Endothelial cell (in vitro differentiated cells): ENCODE measurements at regions not wholly inside any gene's neighbourhood (a gene's known extent, or its start where the extent isn't known, plus 50 kb on each side); places are given as distances from the start of the nearest gene placed in this dataset.

Experiments
- DNase-seq: peaks from one replicate; pipeline ENCODE4 v3.0.0; 2021; ENCODE audit warnings: low spot score
- H3K27ac Mint-ChIP-seq: one replicate; pipeline ENCODE4 v1.8.0; 2021; ENCODE audit warnings: mixed read lengths, inconsistent platforms; ENCODE audit not compliant: unreplicated experiment
- H3K27me3 Mint-ChIP-seq: one replicate; pipeline ENCODE4 v1.8.0; 2021; ENCODE audit warnings: mild to moderate bottlenecking, moderate library complexity, mixed read lengths, inconsistent platforms; ENCODE audit not compliant: unreplicated experiment
- H3K36me3 Mint-ChIP-seq: one replicate; pipeline ENCODE4 v1.8.0; 2021; ENCODE audit warnings: mild to moderate bottlenecking, low read depth, mixed read lengths, inconsistent platforms; ENCODE audit not compliant: unreplicated experiment
- H3K4me1 Mint-ChIP-seq: one replicate; pipeline ENCODE4 v1.8.0; 2021; ENCODE audit warnings: mild to moderate bottlenecking, mixed read lengths, inconsistent platforms; ENCODE audit not compliant: unreplicated experiment
- H3K4me3 Mint-ChIP-seq: one replicate; pipeline ENCODE4 v1.8.0; 2021; ENCODE audit warnings: mild to moderate bottlenecking, mixed read lengths, inconsistent platforms; ENCODE audit not compliant: unreplicated experiment
- H3K9me3 Mint-ChIP-seq: one replicate; pipeline ENCODE4 v1.8.0; 2021; ENCODE audit warnings: mixed read lengths, inconsistent platforms; ENCODE audit not compliant: unreplicated experiment
- TF ChIP-seq, protein P1 (sequence below): fragments of 200-600 bp; sonication (generic); IDR thresholded peaks from one replicate; pipeline ENCODE4 v1.5.0; 2021; ENCODE audit warnings: antibody characterized with exemption; ENCODE audit not compliant: unreplicated experiment

DNA sequence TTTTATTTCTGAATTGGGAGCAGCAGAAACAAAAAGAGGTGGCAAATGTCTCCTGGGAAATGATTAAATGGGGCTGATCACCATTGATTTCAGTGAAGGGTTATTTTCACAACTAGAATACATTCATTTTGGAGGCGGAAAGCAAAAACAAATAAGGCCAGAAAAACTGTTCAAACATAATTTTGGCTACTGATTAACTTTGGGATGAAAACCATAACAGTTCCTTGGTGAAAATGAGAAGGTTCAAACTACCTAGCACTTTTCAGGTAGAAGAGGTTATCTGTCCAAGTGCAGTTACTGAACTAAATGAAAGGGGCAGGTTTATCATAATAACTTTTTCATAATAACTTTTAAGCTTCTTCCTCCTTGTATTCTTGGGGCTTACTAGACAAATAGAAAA is 718.5 kb downstream of the CDH11 start:
- TF ChIP-seq, protein P1, sequence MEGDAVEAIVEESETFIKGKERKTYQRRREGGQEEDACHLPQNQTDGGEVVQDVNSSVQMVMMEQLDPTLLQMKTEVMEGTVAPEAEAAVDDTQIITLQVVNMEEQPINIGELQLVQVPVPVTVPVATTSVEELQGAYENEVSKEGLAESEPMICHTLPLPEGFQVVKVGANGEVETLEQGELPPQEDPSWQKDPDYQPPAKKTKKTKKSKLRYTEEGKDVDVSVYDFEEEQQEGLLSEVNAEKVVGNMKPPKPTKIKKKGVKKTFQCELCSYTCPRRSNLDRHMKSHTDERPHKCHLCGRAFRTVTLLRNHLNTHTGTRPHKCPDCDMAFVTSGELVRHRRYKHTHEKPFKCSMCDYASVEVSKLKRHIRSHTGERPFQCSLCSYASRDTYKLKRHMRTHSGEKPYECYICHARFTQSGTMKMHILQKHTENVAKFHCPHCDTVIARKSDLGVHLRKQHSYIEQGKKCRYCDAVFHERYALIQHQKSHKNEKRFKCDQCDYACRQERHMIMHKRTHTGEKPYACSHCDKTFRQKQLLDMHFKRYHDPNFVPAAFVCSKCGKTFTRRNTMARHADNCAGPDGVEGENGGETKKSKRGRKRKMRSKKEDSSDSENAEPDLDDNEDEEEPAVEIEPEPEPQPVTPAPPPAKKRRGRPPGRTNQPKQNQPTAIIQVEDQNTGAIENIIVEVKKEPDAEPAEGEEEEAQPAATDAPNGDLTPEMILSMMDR: no peak
- H3K27ac Mint-ChIP-seq: no peak overlapping the region
- H3K4me1 Mint-ChIP-seq: no peaks in the 10 kb centered on the region
- no peaks in the 10 kb centered on the region for H3K9me3 Mint-ChIP-seq
- no peak overlapping the region for H3K4me3 Mint-ChIP-seq
- no peak for DNase-seq
- H3K36me3 Mint-ChIP-seq: no peaks in the 10 kb centered on the region
- H3K27me3 Mint-ChIP-seq: no peaks in the 10 kb centered on the region

DNA sequence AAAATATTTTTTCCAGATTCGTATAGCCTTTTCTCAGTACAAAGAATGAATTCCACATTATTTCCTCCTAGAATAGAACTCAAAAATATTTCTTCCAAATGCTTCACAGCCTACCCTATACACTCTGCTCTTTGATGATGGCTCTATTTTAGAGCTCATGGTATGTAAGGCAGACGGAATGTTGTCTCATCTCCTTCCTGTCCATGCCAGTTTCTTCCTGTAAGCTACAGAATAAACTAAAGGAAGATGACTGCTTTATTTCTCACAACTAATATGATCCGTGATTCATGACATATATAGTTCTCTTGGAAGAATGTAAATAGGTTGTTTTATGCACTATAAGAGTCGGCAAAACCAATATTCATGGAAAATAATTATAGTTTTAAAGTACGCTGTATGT is 723.1 kb downstream of the CDH11 start:
- H3K27ac Mint-ChIP-seq: no peak overlapping the region

DNA sequence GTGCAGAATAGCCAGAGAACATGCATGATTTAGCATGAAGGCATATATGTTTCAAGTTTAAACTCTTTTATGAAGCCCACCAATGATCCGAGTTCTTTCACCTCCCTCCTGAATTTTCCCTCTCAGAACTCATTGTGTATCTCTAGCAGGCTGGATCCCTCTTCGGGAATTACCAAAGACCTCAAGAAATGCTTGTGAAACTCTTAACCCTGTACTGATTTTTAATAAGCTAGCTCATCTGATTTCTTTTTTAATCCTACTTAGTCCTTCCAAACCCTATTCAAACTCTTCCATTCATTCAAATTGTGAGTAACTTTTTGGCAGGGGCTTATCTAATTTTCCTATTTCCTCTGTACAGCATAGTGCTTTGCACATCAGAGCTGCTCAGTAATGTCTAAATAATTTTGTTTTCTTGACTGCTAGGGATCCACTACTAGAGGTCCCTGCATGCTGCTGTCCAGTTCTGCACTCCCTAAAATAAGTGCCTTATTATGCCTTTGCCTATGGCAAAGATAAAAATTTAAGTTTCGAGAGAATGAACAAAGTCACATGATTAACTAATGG is 723.8 kb downstream of the CDH11 start:
- TF ChIP-seq, protein P1: no peak
- Mint-ChIP-seq H3K4me1 (no peaks in the 10 kb centered on the region), H3K27ac (no peak overlapping the region), H3K4me3 (no peak overlapping the region), H3K27me3 (no peaks in the 10 kb centered on the region), H3K36me3 (no peaks in the 10 kb centered on the region), H3K9me3 (no peaks in the 10 kb centered on the region)
- DNase-seq: no peak

More for the DNA sequence above, 723.1 kb downstream of the CDH11 start:
- no peak for DNase-seq
- Mint-ChIP-seq H3K27me3 (no peaks in the 10 kb centered on the region), H3K9me3 (no peaks in the 10 kb centered on the region), H3K4me3 (no peak overlapping the region), H3K4me1 (no peaks in the 10 kb centered on the region), H3K36me3 (no peaks in the 10 kb centered on the region)
- TF ChIP-seq, protein P1: no peak

DNA sequence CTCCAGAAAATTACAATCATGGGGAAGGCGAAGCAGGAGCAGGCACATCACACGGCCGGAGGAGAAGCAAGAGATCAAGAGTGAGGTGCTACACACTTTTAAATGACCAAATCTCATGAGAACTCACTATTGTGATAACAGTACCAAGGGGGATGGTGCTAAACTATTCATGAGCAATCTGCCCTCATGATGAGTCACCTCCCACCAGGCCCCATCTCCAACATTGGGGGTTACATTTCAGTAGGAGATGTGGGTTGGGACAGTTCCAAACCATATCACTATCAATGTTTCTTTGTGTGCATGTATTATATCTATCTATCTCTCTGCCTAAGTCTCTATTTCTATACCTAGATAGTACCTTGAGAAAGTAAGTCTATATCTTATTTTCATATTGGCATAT is 724.8 kb downstream of the CDH11 start:
- TF ChIP-seq, protein P1: no peak
- Mint-ChIP-seq H3K4me1 (no peaks in the 10 kb centered on the region), H3K4me3 (no peak overlapping the region), H3K27me3 (no peaks in the 10 kb centered on the region), H3K36me3 (no peaks in the 10 kb centered on the region), H3K27ac (no peak overlapping the region), H3K9me3 (no peaks in the 10 kb centered on the region)
- DNase-seq: no peak

DNA sequence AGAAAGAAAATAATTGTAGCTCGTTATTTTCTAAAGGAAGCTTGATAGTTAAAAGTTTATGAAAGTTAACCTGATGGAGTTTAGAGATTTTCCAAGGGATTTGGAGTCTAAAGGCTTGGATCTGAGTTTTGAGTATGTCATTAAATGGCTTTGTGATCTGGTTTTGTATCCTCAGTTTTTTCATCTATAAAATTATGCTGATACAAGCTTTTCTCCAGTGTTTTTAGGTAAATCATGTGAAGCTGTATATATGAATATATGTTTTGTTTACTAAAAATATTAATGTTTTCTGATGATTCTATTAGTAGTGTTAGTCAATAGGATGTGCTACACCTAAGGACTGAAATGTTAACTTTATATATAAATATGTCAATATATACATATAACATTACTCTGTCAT is 727.8 kb downstream of the CDH11 start:
- TF ChIP-seq, protein P1: no peak
- Mint-ChIP-seq H3K4me1 (no peaks in the 10 kb centered on the region), H3K27ac (no peak overlapping the region), H3K9me3 (no peaks in the 10 kb centered on the region), H3K4me3 (no peak overlapping the region), H3K36me3 (no peaks in the 10 kb centered on the region), H3K27me3 (no peaks in the 10 kb centered on the region)
- DNase-seq: no peak
